HG03097 (cell line): ENCODE measurements at regions not wholly inside any gene's neighbourhood (a gene's known extent, or its start where the extent isn't known, plus 50 kb on each side); places are given as distances from the start of the nearest gene placed in this dataset.
"Not testable (repeated sequence)": the region's sequence is repeated elsewhere in the genome, so short reads cannot be mapped to it uniquely, and the experiment has no call there.

ENCODE experiments used
- ATAC-seq: cut with Tn5 transposase; IDR thresholded peaks from one replicate; pipeline ENCODE4 v1.9.1; 2021; ENCODE audit not compliant: unreplicated experiment, low FRiP score

DNA sequence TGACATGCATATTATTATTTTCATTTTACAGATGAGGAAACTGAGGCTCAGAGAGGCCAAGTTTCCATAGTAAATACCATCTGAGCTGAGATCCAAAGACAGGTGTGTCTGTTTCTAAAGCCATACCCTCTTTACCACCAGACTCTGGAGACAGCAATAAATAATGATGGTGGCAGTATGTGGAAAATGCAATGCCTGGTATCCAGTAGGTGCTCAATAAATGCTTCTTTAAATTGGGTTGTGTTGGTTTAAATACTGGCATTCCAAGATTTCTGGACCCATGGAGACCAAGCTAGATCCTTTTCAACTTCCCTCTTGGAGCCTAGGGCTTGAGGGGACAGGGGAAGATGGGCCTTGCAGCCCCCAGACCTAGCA lies 221.3 kb upstream of the MSX2 start:
- no peak for ATAC-seq

GRCh38 chr5:174503461-174504265 lies 220.7 kb upstream of the MSX2 start:
- ATAC-seq: no peak

DNA sequence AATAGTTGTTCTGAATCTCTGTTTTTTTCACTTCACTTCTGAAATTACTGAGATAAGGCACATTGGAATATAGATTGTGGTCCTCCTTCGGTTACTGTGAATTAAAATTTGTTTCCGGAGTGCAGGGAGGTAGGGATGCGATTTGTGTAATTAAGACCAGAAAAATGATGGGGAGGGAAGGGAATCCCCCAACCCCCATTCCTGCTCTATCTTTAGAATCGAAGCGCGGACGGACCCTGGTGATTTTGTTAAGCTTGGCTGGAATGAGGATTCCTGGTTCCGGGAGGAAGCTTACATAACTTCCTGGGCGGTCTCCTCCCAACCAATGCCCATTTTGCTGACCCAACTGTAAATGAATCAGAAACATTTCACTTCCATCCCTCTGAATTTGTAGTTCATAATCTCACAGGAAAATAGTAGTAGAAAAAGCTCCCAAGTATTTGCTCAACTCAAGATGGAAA lies 220.1 kb upstream of the MSX2 start:
- ATAC-seq: no peak

- ATAC-seq: no peak
These were observed 218.8 kb upstream of the MSX2 start for GRCh38 chr5:174505621-174506020.

DNA sequence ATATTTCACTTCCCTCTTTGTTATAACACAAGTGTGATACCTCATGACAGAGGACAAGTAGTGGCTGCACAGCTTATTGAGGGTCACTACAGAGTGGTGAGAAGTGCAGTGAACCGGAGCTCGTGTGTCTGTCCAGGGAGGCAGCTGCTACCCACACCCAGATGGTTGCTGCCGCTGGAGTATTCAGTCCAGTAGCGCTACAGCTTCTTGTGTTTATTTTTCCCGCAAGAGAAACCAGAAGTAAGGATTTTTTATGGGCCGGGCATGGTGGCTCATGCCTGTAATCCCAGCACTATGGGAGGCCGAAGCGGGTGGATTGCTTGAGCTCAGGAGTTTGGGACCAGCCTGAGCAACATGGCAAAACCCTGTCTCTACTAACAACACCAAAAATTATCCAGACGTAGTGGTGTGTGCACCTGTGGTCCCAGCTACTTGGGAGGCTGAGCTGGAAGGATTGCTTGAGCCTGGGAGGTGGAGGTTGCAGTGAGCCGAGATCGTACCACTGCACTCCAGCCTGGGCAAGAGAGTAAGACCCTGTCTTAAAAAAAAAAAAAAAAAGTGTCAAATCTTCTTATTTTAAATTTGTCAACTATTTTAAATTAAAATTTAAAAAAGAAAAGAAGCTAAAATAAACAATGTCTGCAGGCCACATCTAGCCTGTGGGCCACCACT lies 213.5 kb upstream of the MSX2 start:
- ATAC-seq: not testable (repeated sequence)

DNA sequence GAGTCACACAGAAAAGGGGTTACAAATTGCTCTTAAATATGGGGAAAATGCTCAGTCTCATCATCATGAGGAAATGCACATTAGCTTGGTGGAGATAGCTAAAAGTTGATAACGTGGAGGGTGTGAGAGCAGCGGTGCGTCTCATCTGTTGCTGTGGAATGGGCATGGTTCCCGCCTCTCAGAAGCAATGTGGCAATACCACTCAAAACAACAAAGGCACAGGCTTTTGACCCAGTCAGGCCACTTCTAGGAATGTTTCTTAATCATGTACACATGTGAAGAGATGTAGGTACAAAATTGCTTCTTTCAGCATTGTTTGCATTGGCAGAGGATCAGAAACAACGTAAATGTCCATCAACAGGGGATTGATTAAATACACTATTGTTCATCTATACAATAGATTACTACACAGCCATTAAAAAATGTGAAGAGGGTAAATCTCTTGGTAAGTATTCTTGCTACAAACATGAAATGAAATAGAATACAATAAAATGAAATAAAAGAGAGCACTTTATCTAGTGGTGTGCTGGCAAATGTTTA lies 212.6 kb upstream of the MSX2 start:
- ATAC-seq: no peak

DNA sequence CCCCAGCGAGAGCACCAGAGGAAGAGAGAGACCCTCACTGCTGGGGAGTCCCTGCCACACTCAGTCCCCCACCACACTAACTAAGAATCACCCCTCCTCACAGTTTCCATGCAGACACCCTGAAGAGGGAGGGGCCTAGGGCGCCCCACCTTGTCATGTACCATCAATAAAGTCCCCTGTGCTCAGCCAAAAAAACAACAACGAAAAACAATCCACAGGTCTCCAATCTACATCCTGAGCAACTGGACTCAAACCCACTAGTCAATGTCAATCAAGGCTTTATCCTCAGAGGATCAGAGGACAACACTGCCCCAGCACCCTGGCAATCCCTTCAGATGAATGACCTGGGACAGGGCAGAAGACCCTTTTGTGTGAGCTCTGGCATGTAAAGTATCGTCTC lies 210.1 kb upstream of the MSX2 start:
- no peak for ATAC-seq

- no peak for ATAC-seq
These were observed 209.4 kb upstream of the MSX2 start for GRCh38 chr5:174514983-174515394.

GRCh38 chr5:174516741-174517140 lies 207.6 kb upstream of the MSX2 start:
- ATAC-seq: no peak

DNA sequence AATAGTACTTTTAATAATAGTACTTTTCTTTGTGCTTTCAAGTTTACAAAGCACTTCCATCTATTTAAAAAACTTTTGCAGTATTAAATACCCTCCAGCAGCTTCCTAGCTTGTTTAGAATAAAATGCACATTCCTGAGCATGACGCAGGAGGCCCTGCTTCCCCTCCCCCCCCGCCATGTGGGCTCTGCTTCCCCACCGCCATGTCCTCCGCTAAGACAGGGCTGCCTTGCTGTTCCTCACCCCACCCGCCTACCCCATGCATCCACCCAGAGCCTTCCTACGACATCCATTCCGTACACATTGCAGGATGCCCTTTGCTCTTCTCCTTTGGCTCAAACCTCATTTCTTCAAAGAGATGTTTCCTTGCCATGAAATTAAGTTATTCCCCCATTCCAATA lies 205.9 kb upstream of the MSX2 start:
- ATAC-seq: no peak

DNA sequence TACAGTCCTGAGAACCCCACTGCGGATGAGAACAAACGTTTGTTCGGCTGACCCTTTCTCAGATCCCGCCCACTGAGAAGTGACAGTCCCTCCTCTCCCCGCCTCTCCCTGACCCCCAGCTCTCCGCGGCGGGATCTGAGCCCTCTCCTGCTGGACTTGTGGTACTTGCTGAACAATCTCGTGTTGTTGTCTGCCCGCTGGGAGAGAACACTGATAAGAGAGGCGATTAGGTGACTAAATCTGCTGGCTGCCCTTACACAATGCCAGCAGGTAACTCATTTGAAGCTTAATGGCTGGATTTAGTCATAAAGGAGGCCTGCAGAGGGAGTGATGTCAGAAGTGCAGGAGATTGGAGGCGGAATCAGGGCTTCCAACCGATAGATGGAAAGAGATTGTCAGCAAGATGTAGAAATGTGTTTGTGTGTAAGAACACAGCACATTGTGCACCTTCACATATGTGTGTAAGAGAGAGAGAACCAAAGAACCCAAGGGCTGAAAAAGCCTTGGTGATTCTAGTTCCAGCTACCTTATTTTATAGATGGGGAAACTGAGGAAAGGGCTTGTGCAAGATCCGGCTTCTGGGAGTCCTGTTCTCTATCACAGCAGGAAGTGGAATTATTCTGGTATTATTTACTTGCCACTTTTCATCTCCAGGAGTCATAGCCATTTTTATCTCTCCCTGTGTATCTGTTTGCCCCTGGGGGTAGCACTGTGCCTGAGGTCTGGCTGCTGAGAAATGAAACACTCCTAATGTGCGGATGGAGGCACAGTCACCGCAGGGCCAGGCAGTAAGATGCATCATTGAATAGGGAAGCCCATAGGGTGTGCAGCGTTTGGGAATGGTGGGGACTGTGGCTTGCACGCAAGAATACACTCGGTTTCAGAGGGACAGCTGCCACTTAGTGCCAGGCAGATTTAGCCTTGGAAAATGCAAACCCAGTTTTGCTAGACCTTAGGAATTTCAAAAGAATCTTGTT lies 203.7 kb upstream of the MSX2 start:
- ATAC-seq: no peak

DNA sequence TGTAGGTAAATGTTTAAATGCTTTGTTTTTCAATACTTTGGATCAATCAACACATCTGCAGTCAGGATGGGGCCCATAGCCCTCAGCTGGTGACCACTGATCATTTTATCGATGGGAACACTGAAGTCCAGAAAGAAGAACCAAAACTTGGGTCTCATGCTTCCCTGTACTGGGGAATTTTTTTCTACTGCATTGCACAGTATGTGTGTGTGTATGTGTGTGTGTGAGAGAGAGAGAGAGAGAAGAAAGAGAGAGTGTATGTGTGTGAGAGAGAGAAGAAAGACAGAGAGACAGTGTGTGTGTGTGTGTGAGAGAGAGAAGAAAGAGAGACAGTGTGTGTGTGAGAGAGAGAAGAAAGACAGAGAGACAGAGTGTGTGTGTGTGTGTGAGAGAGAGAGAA lies 202.9 kb upstream of the MSX2 start:
- no peak for ATAC-seq

DNA sequence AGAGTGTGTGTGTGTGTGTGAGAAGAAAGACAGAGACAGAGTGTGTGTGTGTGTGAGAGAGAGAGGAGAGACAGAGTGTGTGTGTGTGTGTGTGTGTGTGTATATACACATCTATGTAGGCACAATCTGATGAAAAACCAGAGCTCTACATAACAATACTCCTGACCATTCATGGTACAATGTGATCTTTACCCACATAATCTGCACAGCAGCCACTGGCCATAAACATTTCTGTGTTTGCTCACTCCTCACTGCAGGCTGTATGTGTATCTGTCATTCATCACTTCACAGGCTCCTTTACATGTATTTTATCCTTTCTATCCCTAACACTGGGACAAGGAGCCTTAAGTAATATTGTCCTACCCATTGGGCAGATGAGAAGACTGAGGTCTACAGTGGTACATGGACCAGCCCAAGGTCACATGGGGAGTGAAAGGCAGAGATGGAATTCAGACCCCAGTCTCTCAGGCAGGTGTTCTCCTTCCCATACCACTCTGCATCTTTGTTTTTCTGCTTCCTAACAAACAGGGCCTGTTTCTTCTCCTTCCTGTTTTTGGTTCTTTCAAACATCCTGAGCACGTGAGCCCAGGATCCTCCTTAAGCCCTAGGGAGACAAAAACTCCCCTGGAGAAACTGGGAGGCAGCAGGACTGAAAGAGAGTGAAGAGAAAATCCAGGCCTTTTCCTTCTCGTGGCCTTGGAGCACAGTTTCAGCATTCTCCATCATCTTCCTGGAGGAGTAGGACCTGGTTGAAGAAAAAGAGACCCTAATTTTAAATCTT lies 201.7 kb upstream of the MSX2 start:
- ATAC-seq: no peak

DNA sequence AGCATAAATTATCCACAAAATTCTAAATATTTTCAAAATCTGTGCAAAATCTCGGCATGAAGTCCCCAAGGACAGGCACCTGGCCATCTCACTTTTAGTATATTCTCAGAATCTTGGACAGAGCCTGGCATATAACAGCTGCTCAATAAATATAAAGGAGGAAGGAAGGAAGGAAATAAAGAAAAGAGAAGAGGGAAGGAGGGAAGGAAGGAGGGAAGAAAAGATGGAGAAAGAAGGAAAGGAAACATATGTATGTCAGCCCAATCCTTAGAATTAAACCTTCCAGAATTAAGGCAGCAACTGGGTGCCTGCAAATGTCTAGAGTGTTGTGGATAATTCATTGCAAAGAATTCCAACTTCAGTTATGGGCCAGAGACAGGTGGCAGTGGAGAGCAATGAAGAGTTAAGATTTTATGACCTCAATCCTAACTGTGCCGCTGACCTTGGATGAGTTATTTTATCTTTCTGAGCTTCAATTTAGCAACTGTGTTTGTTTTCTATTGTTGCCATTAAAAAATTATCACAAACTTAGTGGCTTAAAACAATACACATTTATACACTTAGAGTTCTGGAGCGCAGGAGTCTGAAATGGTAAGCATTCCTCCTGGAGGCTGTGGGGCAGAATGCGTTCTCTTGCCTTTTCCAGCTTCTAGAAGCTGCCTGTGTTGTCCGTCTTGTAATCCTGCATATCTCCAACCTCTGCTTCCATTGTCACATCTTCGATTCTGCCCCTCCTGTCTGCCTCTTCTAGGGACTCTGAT lies 200.9 kb upstream of the MSX2 start:
- ATAC-seq: no peak

GRCh38 chr5:174524351-174524750 lies 200.0 kb upstream of the MSX2 start:
- no peak for ATAC-seq

DNA sequence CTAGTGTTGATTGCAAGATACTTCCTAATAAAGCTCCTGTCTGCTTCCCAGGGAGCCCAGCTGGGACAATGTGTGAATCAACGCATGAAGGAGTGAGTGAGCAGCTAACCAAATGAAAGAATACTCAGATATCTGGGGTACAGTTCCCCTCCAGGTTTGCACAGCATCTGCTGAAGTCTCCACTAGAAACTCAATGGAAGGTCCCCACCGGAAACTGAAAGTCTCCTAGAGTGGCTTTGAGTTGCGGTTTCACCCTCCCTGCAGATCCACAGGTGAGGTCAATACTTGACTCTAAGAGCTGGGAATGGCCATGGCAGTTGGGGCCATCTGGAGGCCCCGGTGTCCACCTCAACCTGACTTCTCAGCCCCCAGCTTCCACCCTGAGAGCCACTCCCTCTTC lies 198.2 kb upstream of the MSX2 start:
- ATAC-seq: no peak

DNA sequence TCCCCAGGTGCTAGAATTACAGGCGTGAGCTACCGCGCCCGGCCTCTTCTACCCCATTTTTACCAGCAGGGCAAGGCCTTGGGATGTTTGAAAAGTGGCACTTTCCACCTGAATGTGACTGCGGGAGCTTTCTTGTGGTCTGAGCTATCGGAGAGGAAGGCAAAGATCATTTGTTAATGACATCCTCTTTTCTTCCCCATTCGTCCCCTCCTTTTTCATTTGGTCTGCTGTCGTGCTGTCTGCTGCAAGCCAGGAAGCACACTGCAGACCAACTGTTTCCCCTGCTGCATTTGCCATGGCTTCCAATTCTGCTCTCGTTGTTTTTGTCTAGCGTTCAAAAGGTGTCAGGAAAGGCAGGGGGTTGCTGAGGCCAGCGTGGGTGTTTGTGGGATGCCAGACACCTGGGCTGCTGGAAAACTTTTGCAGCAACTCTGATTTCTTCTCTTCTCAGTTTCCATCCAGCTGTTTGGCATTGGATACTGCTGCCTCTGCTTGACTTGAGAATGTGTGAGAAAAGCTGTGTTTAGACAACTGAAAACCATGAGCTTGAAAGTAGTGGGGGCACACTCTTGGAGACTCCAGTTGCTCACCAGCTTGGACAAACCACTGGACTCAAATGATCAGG lies 196.4 kb upstream of the MSX2 start:
- ATAC-seq: no peak

DNA sequence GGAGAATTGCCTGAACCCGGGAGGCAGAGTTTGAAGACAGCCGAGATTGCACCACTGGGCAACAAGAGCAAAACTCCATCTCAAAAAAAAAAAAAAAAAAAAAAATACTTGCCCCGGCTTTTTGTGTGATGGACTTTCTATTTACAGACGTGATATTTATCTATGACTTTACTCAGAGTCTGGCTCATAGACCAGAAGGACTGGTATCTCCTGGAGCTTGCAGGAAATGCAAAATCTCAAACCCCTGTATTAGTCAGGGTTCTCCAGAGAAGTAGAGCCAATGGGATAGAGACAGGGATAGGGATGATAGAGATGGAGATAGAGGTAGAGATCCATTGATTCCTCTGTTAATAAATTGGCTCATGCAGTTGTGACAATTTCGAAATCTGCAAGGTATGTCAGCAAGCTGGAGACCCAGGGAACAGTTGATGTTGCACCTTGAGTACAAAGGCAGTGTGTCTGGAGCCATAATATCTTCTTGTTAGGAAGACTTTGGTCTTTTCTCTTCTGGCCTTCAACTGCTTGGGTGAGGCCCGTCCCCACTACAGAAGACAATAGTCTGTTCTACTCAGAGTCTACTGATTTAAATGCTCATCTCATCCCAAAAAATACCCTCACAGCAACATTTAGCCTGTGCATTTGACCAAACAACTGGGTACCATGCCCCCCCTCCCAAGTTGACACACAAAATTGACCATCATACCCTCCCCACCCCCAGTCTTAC lies 195.4 kb upstream of the MSX2 start:
- no peak for ATAC-seq
